ENCODE measurements at regions not wholly inside any gene's neighbourhood (a gene's known extent, or its start where the extent isn't known, plus 50 kb on each side); places are given as distances from the start of the nearest gene placed in this dataset.
"Not testable (repeated sequence)": the region's sequence is repeated elsewhere in the genome, so short reads cannot be mapped to it uniquely, and the experiment has no call there.

DNA sequence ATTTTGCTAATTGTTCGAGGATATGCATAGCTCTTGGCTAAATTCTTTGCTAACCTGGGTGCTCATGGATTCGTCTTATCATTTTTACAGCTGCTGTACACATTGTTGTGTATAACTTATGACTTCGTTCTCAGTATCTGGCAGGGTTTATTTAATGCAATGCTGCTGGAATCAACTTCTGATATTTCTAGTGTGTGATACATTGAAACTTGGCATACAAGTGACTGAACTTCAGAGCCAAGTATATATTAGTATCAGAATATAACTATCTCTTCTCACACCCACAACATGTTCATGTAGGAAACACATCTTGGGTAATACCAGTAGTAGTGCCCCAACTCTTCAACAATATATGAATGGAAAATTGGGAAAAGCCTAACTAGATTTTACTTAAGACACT is 764.2 kb downstream of the TENT5A start:
- Histone ChIP-seq H3K27ac (ENCODE audit: low read length) (no peak overlapping the region), H3K27me3 (ENCODE audit: insufficient read depth, low read depth, low read length) (no peaks in the 10 kb centered on the region), H3K9me3 (ENCODE audit: low read length) (no peaks in the 10 kb centered on the region)

GRCh38 chr6:80981226-80981625 is 771.3 kb downstream of the TENT5A start:
- not testable (repeated sequence) for H3K27me3 ChIP-seq (ENCODE audit: insufficient read depth, low read depth, low read length); H3K36me3 ChIP-seq (ENCODE audit: insufficient read depth, low read length); H3K4me2 ChIP-seq (ENCODE audit: low read length); H3K4me3 ChIP-seq (ENCODE audit: low read length); H3K79me2 ChIP-seq (replicated peaks; ENCODE audit: insufficient read depth, low read length); H4K20me1 ChIP-seq (ENCODE audit: insufficient read depth); H3F3A ChIP-seq (ENCODE audit: insufficient read depth, low read length, poor library complexity, severe bottlenecking); H3K9me2 ChIP-seq (ENCODE audit: insufficient read depth, low read length); H2AFZ ChIP-seq (ENCODE audit: low read depth, low read length); H3K9ac ChIP-seq (ENCODE audit: low read length); H3K27ac ChIP-seq (ENCODE audit: low read length); H3K9me3 ChIP-seq (ENCODE audit: low read length)

More for the DNA sequence above, 764.2 kb downstream of the TENT5A start:
- Histone ChIP-seq H4K20me1 (ENCODE audit: insufficient read depth) (no peaks in the 10 kb centered on the region), H3K4me2 (ENCODE audit: low read length) (no peak overlapping the region), H3K9ac (ENCODE audit: low read length) (no peak overlapping the region), H2AFZ (ENCODE audit: low read depth, low read length) (no peak overlapping the region), H3K79me2 (replicated peaks; ENCODE audit: insufficient read depth, low read length) (no peaks in the 10 kb centered on the region), H3K36me3 (ENCODE audit: insufficient read depth, low read length) (no peaks in the 10 kb centered on the region), H3K4me3 (ENCODE audit: low read length) (no peak overlapping the region), H3F3A (ENCODE audit: insufficient read depth, low read length, poor library complexity, severe bottlenecking) (no peaks in the 10 kb centered on the region), H3K9me2 (ENCODE audit: insufficient read depth, low read length) (no peaks in the 10 kb centered on the region)
- TF ChIP-seq, protein P1, sequence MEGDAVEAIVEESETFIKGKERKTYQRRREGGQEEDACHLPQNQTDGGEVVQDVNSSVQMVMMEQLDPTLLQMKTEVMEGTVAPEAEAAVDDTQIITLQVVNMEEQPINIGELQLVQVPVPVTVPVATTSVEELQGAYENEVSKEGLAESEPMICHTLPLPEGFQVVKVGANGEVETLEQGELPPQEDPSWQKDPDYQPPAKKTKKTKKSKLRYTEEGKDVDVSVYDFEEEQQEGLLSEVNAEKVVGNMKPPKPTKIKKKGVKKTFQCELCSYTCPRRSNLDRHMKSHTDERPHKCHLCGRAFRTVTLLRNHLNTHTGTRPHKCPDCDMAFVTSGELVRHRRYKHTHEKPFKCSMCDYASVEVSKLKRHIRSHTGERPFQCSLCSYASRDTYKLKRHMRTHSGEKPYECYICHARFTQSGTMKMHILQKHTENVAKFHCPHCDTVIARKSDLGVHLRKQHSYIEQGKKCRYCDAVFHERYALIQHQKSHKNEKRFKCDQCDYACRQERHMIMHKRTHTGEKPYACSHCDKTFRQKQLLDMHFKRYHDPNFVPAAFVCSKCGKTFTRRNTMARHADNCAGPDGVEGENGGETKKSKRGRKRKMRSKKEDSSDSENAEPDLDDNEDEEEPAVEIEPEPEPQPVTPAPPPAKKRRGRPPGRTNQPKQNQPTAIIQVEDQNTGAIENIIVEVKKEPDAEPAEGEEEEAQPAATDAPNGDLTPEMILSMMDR (IDR thresholded peaks at IDR 0.05; ENCODE audit: poor library complexity, severe bottlenecking): no peak
- TF ChIP-seq POLR2AphosphoS5 (IDR thresholded peaks at IDR 0.05) (no peak), MXI1 (conservative IDR thresholded peaks at IDR 0.05; ENCODE audit: poor library complexity, severe bottlenecking) (no peak), EP300 (conservative IDR thresholded peaks at IDR 0.05; ENCODE audit: poor library complexity, severe bottlenecking) (no peak), TAF1 (IDR thresholded peaks at IDR 0.05; ENCODE audit: low read depth) (no peak), EZH2 (IDR thresholded peaks at IDR 0.05; ENCODE audit: borderline replicate concordance, insufficient read depth, low read length, poor library complexity, severe bottlenecking) (no peak), SMC3 (conservative IDR thresholded peaks at IDR 0.05; ENCODE audit: poor library complexity) (no peak), RAD21 (conservative IDR thresholded peaks at IDR 0.05) (no peak)
- TF ChIP-seq, protein P2, sequence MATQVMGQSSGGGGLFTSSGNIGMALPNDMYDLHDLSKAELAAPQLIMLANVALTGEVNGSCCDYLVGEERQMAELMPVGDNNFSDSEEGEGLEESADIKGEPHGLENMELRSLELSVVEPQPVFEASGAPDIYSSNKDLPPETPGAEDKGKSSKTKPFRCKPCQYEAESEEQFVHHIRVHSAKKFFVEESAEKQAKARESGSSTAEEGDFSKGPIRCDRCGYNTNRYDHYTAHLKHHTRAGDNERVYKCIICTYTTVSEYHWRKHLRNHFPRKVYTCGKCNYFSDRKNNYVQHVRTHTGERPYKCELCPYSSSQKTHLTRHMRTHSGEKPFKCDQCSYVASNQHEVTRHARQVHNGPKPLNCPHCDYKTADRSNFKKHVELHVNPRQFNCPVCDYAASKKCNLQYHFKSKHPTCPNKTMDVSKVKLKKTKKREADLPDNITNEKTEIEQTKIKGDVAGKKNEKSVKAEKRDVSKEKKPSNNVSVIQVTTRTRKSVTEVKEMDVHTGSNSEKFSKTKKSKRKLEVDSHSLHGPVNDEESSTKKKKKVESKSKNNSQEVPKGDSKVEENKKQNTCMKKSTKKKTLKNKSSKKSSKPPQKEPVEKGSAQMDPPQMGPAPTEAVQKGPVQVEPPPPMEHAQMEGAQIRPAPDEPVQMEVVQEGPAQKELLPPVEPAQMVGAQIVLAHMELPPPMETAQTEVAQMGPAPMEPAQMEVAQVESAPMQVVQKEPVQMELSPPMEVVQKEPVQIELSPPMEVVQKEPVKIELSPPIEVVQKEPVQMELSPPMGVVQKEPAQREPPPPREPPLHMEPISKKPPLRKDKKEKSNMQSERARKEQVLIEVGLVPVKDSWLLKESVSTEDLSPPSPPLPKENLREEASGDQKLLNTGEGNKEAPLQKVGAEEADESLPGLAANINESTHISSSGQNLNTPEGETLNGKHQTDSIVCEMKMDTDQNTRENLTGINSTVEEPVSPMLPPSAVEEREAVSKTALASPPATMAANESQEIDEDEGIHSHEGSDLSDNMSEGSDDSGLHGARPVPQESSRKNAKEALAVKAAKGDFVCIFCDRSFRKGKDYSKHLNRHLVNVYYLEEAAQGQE (IDR thresholded peaks at IDR 0.05; ENCODE audit: borderline replicate concordance): no peak

GRCh38 chr6:80976336-80976735 is 776.1 kb downstream of the TENT5A start:
- Histone ChIP-seq H3K36me3 (ENCODE audit: insufficient read depth, low read length) (no peaks in the 10 kb centered on the region), H3K9ac (ENCODE audit: low read length) (no peak overlapping the region), H3K4me2 (ENCODE audit: low read length) (no peak overlapping the region), H3K9me3 (ENCODE audit: low read length) (no peaks in the 10 kb centered on the region), H3K27ac (ENCODE audit: low read length) (no peak overlapping the region), H3K9me2 (ENCODE audit: insufficient read depth, low read length) (no peaks in the 10 kb centered on the region), H3K79me2 (replicated peaks; ENCODE audit: insufficient read depth, low read length) (no peaks in the 10 kb centered on the region), H3K4me3 (ENCODE audit: low read length) (no peak overlapping the region), H3F3A (ENCODE audit: insufficient read depth, low read length, poor library complexity, severe bottlenecking) (no peaks in the 10 kb centered on the region), H3K27me3 (ENCODE audit: insufficient read depth, low read depth, low read length) (no peaks in the 10 kb centered on the region), H2AFZ (ENCODE audit: low read depth, low read length) (no peak overlapping the region), H4K20me1 (ENCODE audit: insufficient read depth) (no peaks in the 10 kb centered on the region)
- no peak for TF ChIP-seq EP300 (conservative IDR thresholded peaks at IDR 0.05; ENCODE audit: poor library complexity, severe bottlenecking)
- no peak for TF ChIP-seq EZH2 (IDR thresholded peaks at IDR 0.05; ENCODE audit: borderline replicate concordance, insufficient read depth, low read length, poor library complexity, severe bottlenecking)
- TF ChIP-seq RAD21 (conservative IDR thresholded peaks at IDR 0.05): no peak
- TF ChIP-seq, protein P2 (IDR thresholded peaks at IDR 0.05; ENCODE audit: borderline replicate concordance): no peak
- no peak for TF ChIP-seq POLR2AphosphoS5 (IDR thresholded peaks at IDR 0.05)
